Neural cell (in vitro differentiated cells): ENCODE measurements at regions not wholly inside any gene's neighbourhood (a gene's known extent, or its start where the extent isn't known, plus 50 kb on each side); places are given as distances from the start of the nearest gene placed in this dataset.

Experiments used
- H2AFZ ChIP-seq: fragments of 200-600, 300-800 bp; sonication (generic), shearing (Covaris generic); 2 replicates; pipeline ENCODE4 v1.6.0; 2014; ENCODE audit warnings: low read depth, mild to moderate bottlenecking, antibody characterized with exemption, low read length, moderate library complexity
- H3F3A ChIP-seq: fragments of 200-600 bp; shearing (Covaris generic); 2 replicates; pipeline ENCODE4 v1.6.1; 2016; ENCODE audit warnings: mild to moderate bottlenecking, moderate library complexity, mixed read lengths, antibody characterized with exemption, low read length; ENCODE audit not compliant: insufficient read depth, poor library complexity, severe bottlenecking
- H3K27ac ChIP-seq: fragments of 200-600, 300-800 bp; sonication (generic), shearing (Covaris generic); 2 replicates; pipeline ENCODE4 v1.5.1; 2014; ENCODE audit warnings: mild to moderate bottlenecking, low read length, moderate library complexity
- H3K27me3 ChIP-seq: fragments of 300-800, 200-600 bp; sonication (generic), shearing (Covaris generic); 2 replicates; pipeline ENCODE4 v1.6.0; 2014; ENCODE audit warnings: mild to moderate bottlenecking, low read depth, low read length, moderate library complexity; ENCODE audit not compliant: insufficient read depth
- H3K36me3 ChIP-seq: fragments of 300-800, 200-600 bp; sonication (generic), shearing (Covaris generic); 2 replicates; pipeline ENCODE4 v1.5.1; 2014; ENCODE audit warnings: mild to moderate bottlenecking, antibody characterized with exemption, low read length, moderate library complexity; ENCODE audit not compliant: insufficient read depth
- H3K4me2 ChIP-seq: fragments of 300-800, 200-600 bp; sonication (generic), shearing (Covaris generic); 2 replicates; pipeline ENCODE4 v1.6.0; 2014; ENCODE audit warnings: mild to moderate bottlenecking, low read length
- H3K4me3 ChIP-seq: fragments of 300-800, 200-600 bp; sonication (generic), shearing (Covaris generic); 2 replicates; pipeline ENCODE4 v1.5.1; 2014; ENCODE audit warnings: mild to moderate bottlenecking, low read length, moderate library complexity
- H3K79me2 ChIP-seq: fragments of 200-600 bp; shearing (Covaris generic); replicated peaks from 2 replicates; pipeline ENCODE4 v1.6.0; 2014; ENCODE audit warnings: mild to moderate bottlenecking, low read length, moderate library complexity; ENCODE audit not compliant: insufficient read depth
- H3K9ac ChIP-seq: fragments of 300-800, 200-600 bp; sonication (generic), shearing (Covaris generic); 2 replicates; pipeline ENCODE4 v1.6.1; 2016; ENCODE audit warnings: mild to moderate bottlenecking, low read length, mixed read lengths
- H3K9me2 ChIP-seq: fragments of 200-600 bp; shearing (Covaris generic); 2 replicates; pipeline ENCODE4 v1.6.1; 2016; ENCODE audit warnings: mild to moderate bottlenecking, low read length, mixed read lengths; ENCODE audit not compliant: insufficient read depth
- H3K9me3 ChIP-seq: fragments of 200-600, 300-800 bp; sonication (generic), shearing (Covaris generic); 2 replicates; pipeline ENCODE4 v1.6.1; 2016; ENCODE audit warnings: mild to moderate bottlenecking, mixed run types, low read length, moderate library complexity, mixed read lengths
- H4K20me1 ChIP-seq: fragments of 200-600 bp; shearing (Covaris generic); 2 replicates; pipeline ENCODE4 v1.6.1; 2016; ENCODE audit warnings: mild to moderate bottlenecking, mixed run types; ENCODE audit not compliant: insufficient read depth
- CTCF ChIP-seq: fragments of 450-650 bp; IDR thresholded peaks from 2 replicates; pipeline ENCODE4 v1.5.1; 2014; ENCODE audit warnings: antibody characterized with exemption, mild to moderate bottlenecking, moderate library complexity; ENCODE audit not compliant: poor library complexity, severe bottlenecking
- EP300 ChIP-seq: fragments of 450-650 bp; conservative IDR thresholded peaks from 2 replicates; pipeline ENCODE4 v1.6.1; 2014; ENCODE audit warnings: antibody characterized with exemption, mild to moderate bottlenecking, moderate library complexity; ENCODE audit not compliant: poor library complexity, severe bottlenecking
- EZH2 ChIP-seq: fragments of 200-600, 300-800 bp; shearing (Covaris generic), sonication (generic); IDR thresholded peaks from 2 replicates; pipeline ENCODE4 v1.6.1; 2014; ENCODE audit warnings: antibody characterized with exemption, low read length, borderline replicate concordance, mild to moderate bottlenecking; ENCODE audit not compliant: insufficient read depth, poor library complexity, severe bottlenecking
- MXI1 ChIP-seq: fragments of 450-650 bp; conservative IDR thresholded peaks from 2 replicates; pipeline ENCODE4 v1.6.1; 2014; ENCODE audit warnings: antibody characterized with exemption, mild to moderate bottlenecking; ENCODE audit not compliant: poor library complexity, severe bottlenecking
- POLR2AphosphoS5 ChIP-seq: IDR thresholded peaks from 2 replicates; pipeline ENCODE4 v1.6.1; 2012
- RAD21 ChIP-seq: fragments of 450-650 bp; conservative IDR thresholded peaks from 2 replicates; pipeline ENCODE4 v1.6.1; 2014; ENCODE audit warnings: antibody characterized with exemption, mild to moderate bottlenecking, moderate library complexity
- REST ChIP-seq: IDR thresholded peaks from 2 replicates; pipeline ENCODE4 v1.6.1; 2012; ENCODE audit warnings: borderline replicate concordance
- SMC3 ChIP-seq: fragments of 450-650 bp; conservative IDR thresholded peaks from 2 replicates; pipeline ENCODE4 v1.6.1; 2014; ENCODE audit warnings: antibody characterized with exemption, mild to moderate bottlenecking, moderate library complexity; ENCODE audit not compliant: poor library complexity
- TAF1 ChIP-seq: IDR thresholded peaks from 2 replicates; pipeline ENCODE4 v1.6.1; 2012; ENCODE audit warnings: low read depth

GRCh38 chr4:17347445-17347844, 164.4 kb downstream of the QDPR start:
- TF ChIP-seq EP300 (no peak), MXI1 (no peak), POLR2AphosphoS5 (no peak), REST (no peak), RAD21 (no peak), TAF1 (no peak)
- Histone ChIP-seq H3K9me2 (no peaks in the 10 kb centered on the region), H2AFZ (no peak overlapping the region), H3K36me3 (no peaks in the 10 kb centered on the region), H4K20me1 (no peaks in the 10 kb centered on the region), H3K4me3 (no peak overlapping the region), H3K4me2 (no peak overlapping the region), H3K79me2 (no peaks in the 10 kb centered on the region), H3K27ac (no peak overlapping the region), H3F3A (no peaks in the 10 kb centered on the region), H3K9me3 (no peaks in the 10 kb centered on the region), H3K27me3 (no peaks in the 10 kb centered on the region), H3K9ac (no peak overlapping the region)

- Histone ChIP-seq H3K9ac (no peak overlapping the region), H3K9me3 (no peaks in the 10 kb centered on the region), H3K4me3 (no peak overlapping the region), H2AFZ (no peak overlapping the region), H3K4me2 (no peak overlapping the region), H3K27ac (no peak overlapping the region), H3F3A (no peaks in the 10 kb centered on the region), H4K20me1 (no peaks in the 10 kb centered on the region), H3K9me2 (no peaks in the 10 kb centered on the region), H3K27me3 (no peaks in the 10 kb centered on the region), H3K79me2 (no peaks in the 10 kb centered on the region), H3K36me3 (no peaks in the 10 kb centered on the region)
- TF ChIP-seq REST: no peak
- no peak for TF ChIP-seq POLR2AphosphoS5
- no peak for TF ChIP-seq RAD21
- TF ChIP-seq EZH2: no peak
Observed at GRCh38 chr4:17339376-17339775, 172.5 kb downstream of the QDPR start.

GRCh38 chr4:17336986-17337385, 174.9 kb downstream of the QDPR start:
- Histone ChIP-seq H3K4me3 (no peak overlapping the region), H3K4me2 (no peak overlapping the region), H3K9ac (no peak overlapping the region), H3K27ac (no peak overlapping the region), H2AFZ (no peak overlapping the region), H3K9me2 (no peaks in the 10 kb centered on the region), H3K79me2 (no peaks in the 10 kb centered on the region), H3K9me3 (no peaks in the 10 kb centered on the region), H3K27me3 (no peaks in the 10 kb centered on the region), H3F3A (no peaks in the 10 kb centered on the region), H3K36me3 (no peaks in the 10 kb centered on the region), H4K20me1 (no peaks in the 10 kb centered on the region)
- no peak for TF ChIP-seq TAF1
- no peak for TF ChIP-seq POLR2AphosphoS5
- TF ChIP-seq CTCF: no peak
- no peak for TF ChIP-seq RAD21
- TF ChIP-seq SMC3: no peak
- no peak for TF ChIP-seq MXI1
- TF ChIP-seq REST: no peak
- no peak for TF ChIP-seq EP300
- TF ChIP-seq EZH2: no peak
